ENCODE measurements at regions not wholly inside any gene's neighbourhood (a gene's known extent, or its start where the extent isn't known, plus 50 kb on each side); places are given as distances from the start of the nearest gene placed in this dataset.

- intact Hi-C loops (cut with micrococcal nuclease), result no loop called here
- H3K27ac Mint-ChIP-seq, result no peak overlapping the region
- H3K36me3 Mint-ChIP-seq, result no peaks in the 10 kb centered on the region
- H3K36me3 ChIP-seq (ENCODE audit: control insufficient read depth, insufficient read depth, low read length), result no peaks in the 10 kb centered on the region
- peaks cover 4% of the 10 kb centered on the region for H3K9me3 ChIP-seq (ENCODE audit: control insufficient read depth, insufficient read depth, low read length)
- WGBS (ENCODE audit: insufficient coverage), result no CpG with 5 or more reads among the region's 1 CpG
- no peak overlapping the region for H3K27ac ChIP-seq (ENCODE audit: low read length)
- H3K27me3 ChIP-seq (ENCODE audit: control insufficient read depth, insufficient read depth, low read length), result no peaks in the 10 kb centered on the region
- ATAC-seq, result no peak
- TF ChIP-seq, protein P1, sequence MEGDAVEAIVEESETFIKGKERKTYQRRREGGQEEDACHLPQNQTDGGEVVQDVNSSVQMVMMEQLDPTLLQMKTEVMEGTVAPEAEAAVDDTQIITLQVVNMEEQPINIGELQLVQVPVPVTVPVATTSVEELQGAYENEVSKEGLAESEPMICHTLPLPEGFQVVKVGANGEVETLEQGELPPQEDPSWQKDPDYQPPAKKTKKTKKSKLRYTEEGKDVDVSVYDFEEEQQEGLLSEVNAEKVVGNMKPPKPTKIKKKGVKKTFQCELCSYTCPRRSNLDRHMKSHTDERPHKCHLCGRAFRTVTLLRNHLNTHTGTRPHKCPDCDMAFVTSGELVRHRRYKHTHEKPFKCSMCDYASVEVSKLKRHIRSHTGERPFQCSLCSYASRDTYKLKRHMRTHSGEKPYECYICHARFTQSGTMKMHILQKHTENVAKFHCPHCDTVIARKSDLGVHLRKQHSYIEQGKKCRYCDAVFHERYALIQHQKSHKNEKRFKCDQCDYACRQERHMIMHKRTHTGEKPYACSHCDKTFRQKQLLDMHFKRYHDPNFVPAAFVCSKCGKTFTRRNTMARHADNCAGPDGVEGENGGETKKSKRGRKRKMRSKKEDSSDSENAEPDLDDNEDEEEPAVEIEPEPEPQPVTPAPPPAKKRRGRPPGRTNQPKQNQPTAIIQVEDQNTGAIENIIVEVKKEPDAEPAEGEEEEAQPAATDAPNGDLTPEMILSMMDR (IDR thresholded peaks at IDR 0.05), result no peak
- H3K4me1 ChIP-seq (ENCODE audit: control insufficient read depth, insufficient read depth, low read length), result no peaks in the 10 kb centered on the region
- no peak overlapping the region for H3K4me3 Mint-ChIP-seq
- no peaks in the 10 kb centered on the region for H3K27me3 Mint-ChIP-seq (ENCODE audit: low read depth in 2 of 2)
- no peak for DNase-seq
- no peaks in the 10 kb centered on the region for H3K4me1 Mint-ChIP-seq
- H3K4me3 ChIP-seq (ENCODE audit: low read length), result no peak overlapping the region
- peaks cover 9 to 12% of the 10 kb centered on the region in 2 donors for H3K9me3 Mint-ChIP-seq
Observed at GRCh38 chr21:23496729-23497128, 2110.6 kb downstream of the MRPL39 start.

GRCh38 chr21:23488245-23488644, 2119.0 kb downstream of the MRPL39 start:
- ATAC-seq (no peak), DNase-seq (no peak)
- TF ChIP-seq, protein P1 (IDR thresholded peaks at IDR 0.05), result no peak
- no peaks in the 10 kb centered on the region for H3K36me3 ChIP-seq (ENCODE audit: control insufficient read depth, insufficient read depth, low read length)
- H3K27ac Mint-ChIP-seq, result no peak overlapping the region
- 71% methylated on average over 2 of the region's 2 CpGs for WGBS (ENCODE audit: insufficient coverage)
- no peak overlapping the region for H3K4me3 ChIP-seq (ENCODE audit: low read length)
- H3K27ac ChIP-seq (ENCODE audit: low read length), result no peak overlapping the region
- H3K9me3 ChIP-seq (ENCODE audit: control insufficient read depth, insufficient read depth, low read length), result no peaks in the 10 kb centered on the region
- H3K27me3 Mint-ChIP-seq (ENCODE audit: low read depth in 2 of 2), result no peaks in the 10 kb centered on the region
- H3K36me3 Mint-ChIP-seq, result no peaks in the 10 kb centered on the region
- no peaks in the 10 kb centered on the region for H3K4me1 ChIP-seq (ENCODE audit: control insufficient read depth, insufficient read depth, low read length)
- peaks cover 11% of the 10 kb centered on the region in 2 donors for H3K9me3 Mint-ChIP-seq
- intact Hi-C loops (cut with micrococcal nuclease), result no loop called here
- no peaks in the 10 kb centered on the region for H3K27me3 ChIP-seq (ENCODE audit: control insufficient read depth, insufficient read depth, low read length)
- no peak overlapping the region for H3K4me3 Mint-ChIP-seq
- no peaks in the 10 kb centered on the region for H3K4me1 Mint-ChIP-seq

DNA sequence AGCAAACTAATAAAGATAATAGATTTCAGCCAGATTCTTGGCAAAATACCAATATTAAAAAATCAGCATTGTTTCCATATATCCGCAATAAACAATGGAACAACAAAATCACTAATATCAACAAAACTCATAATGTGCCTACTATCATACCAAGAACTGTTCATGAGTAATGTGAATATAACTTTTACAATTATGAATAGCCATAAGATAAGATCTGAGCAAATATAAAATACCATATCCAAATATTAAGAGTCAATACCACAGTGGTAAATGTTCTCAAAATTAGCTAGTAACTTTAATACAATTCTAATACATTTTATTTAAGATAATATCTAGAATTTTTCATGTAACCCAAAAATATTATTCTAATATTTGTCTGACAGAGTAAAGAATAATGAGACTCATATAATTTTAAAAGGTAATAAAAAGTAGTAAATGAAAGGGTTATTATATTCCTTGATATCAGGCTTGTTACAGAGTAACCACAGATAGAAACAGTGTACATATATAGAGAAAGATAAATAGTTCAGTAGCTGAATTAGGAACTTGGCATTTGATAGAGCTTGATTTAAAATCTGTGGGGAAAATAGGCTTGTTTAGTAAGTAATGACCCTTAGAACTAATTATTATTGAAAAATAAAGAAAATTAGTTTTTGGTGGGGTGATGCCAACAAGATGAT, 2126.6 kb downstream of the MRPL39 start:
- no peaks in the 10 kb centered on the region for H3K27me3 ChIP-seq (ENCODE audit: control insufficient read depth, insufficient read depth, low read length)
- H3K4me1 Mint-ChIP-seq, result no peaks in the 10 kb centered on the region
- TF ChIP-seq, protein P1 (IDR thresholded peaks at IDR 0.05), result no peak
- H3K4me1 ChIP-seq (ENCODE audit: control insufficient read depth, insufficient read depth, low read length), result no peaks in the 10 kb centered on the region
- H3K27ac Mint-ChIP-seq, result no peak overlapping the region
- no peak overlapping the region for H3K4me3 ChIP-seq (ENCODE audit: low read length)
- H3K36me3 Mint-ChIP-seq, result no peaks in the 10 kb centered on the region
- no peaks in the 10 kb centered on the region for H3K27me3 Mint-ChIP-seq (ENCODE audit: low read depth in 2 of 2)
- H3K9me3 ChIP-seq (ENCODE audit: control insufficient read depth, insufficient read depth, low read length), result no peaks in the 10 kb centered on the region
- no peak for DNase-seq
- H3K27ac ChIP-seq (ENCODE audit: low read length), result no peak overlapping the region
- H3K9me3 Mint-ChIP-seq, result peaks cover 0 to 10% of the 10 kb centered on the region in 2 donors
- no peak for ATAC-seq
- no peak overlapping the region for H3K4me3 Mint-ChIP-seq
- H3K36me3 ChIP-seq (ENCODE audit: control insufficient read depth, insufficient read depth, low read length), result no peaks in the 10 kb centered on the region
- intact Hi-C loops (cut with micrococcal nuclease), result no loop called here
- no CpG with 5 or more reads among the region's 1 CpG for WGBS (ENCODE audit: insufficient coverage)

- no peak overlapping the region for H3K27ac ChIP-seq (ENCODE audit: low read length)
- H3K4me3 ChIP-seq (ENCODE audit: low read length), result no peak overlapping the region
- Mint-ChIP-seq H3K9me3 (peaks cover 0 to 12% of the 10 kb centered on the region in 2 donors), H3K4me1 (no peaks in the 10 kb centered on the region), H3K36me3 (no peaks in the 10 kb centered on the region), H3K27me3 (ENCODE audit: low read depth in 2 of 2) (no peaks in the 10 kb centered on the region), H3K27ac (no peak overlapping the region), H3K4me3 (no peak overlapping the region)
- no peaks in the 10 kb centered on the region for H3K27me3 ChIP-seq (ENCODE audit: control insufficient read depth, insufficient read depth, low read length)
- intact Hi-C loops (cut with micrococcal nuclease), result no loop called here
- TF ChIP-seq, protein P1 (IDR thresholded peaks at IDR 0.05), result no peak
- no peaks in the 10 kb centered on the region for H3K4me1 ChIP-seq (ENCODE audit: control insufficient read depth, insufficient read depth, low read length)
- no peak for DNase-seq
- H3K9me3 ChIP-seq (ENCODE audit: control insufficient read depth, insufficient read depth, low read length), result no peaks in the 10 kb centered on the region
- ATAC-seq, result no peak
- no peaks in the 10 kb centered on the region for H3K36me3 ChIP-seq (ENCODE audit: control insufficient read depth, insufficient read depth, low read length)
Observed at GRCh38 chr21:23478381-23478780, 2128.9 kb downstream of the MRPL39 start.

Measured in natural killer cell (primary cell).